T-helper 2 cell treated with Interferon-gamma antibody and Interleukin-4, amounts not matched to agents 5 μg/mL and 100 μg/mL, for 36 hours (primary cell): ENCODE measurements at regions not wholly inside any gene's neighbourhood (a gene's known extent, or its start where the extent isn't known, plus 50 kb on each side); places are given as distances from the start of the nearest gene placed in this dataset.

ENCODE experiments used
- DNase-seq: peaks from one replicate; pipeline ENCODE4 v3.0.0; 2021; ENCODE audit warnings: low spot score
- H3K27ac Mint-ChIP-seq: one replicate; pipeline ENCODE4 v1.8.0; 2021; ENCODE audit warnings: mild to moderate bottlenecking, mixed read lengths
- H3K27me3 Mint-ChIP-seq: one replicate; pipeline ENCODE4 v1.8.0; 2021; ENCODE audit warnings: low read depth, mixed read lengths
- H3K36me3 Mint-ChIP-seq: one replicate; pipeline ENCODE4 v1.8.0; 2021; ENCODE audit warnings: low read depth, mixed read lengths
- H3K4me1 Mint-ChIP-seq: one replicate; pipeline ENCODE4 v1.8.0; 2021; ENCODE audit warnings: low read depth, mixed read lengths
- H3K4me3 Mint-ChIP-seq: one replicate; pipeline ENCODE4 v1.8.0; 2022; ENCODE audit warnings: mild to moderate bottlenecking, moderate library complexity, mixed read lengths
- H3K9me3 Mint-ChIP-seq: one replicate; pipeline ENCODE4 v1.8.0; 2021; ENCODE audit warnings: mixed read lengths

DNA sequence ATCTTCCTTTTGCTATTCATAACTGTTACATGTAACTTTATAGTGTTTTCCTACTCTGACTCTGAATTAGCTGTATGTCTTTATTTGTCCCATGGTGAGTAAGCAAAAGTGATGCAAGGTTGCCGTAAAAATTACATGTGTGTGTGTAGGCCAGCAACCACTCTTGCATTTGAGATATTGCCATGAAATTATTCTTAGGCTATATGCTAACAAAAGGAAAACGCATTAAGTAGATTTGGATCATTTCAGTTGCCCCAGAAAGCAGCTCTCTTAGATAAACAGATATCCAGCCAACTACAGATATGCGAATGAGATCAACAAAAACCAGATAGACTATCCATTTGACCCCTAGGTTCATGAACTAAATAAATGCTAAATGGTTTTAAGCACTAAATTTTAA lies 73.6 kb downstream of the CYLC2 start:
- no peak overlapping the region for H3K4me3 Mint-ChIP-seq
- no peaks in the 10 kb centered on the region for H3K27me3 Mint-ChIP-seq
- H3K4me1 Mint-ChIP-seq = no peaks in the 10 kb centered on the region
- H3K27ac Mint-ChIP-seq = no peak overlapping the region
- peaks cover 10% of the 10 kb centered on the region for H3K9me3 Mint-ChIP-seq
- DNase-seq = no peak
- no peaks in the 10 kb centered on the region for H3K36me3 Mint-ChIP-seq

DNA sequence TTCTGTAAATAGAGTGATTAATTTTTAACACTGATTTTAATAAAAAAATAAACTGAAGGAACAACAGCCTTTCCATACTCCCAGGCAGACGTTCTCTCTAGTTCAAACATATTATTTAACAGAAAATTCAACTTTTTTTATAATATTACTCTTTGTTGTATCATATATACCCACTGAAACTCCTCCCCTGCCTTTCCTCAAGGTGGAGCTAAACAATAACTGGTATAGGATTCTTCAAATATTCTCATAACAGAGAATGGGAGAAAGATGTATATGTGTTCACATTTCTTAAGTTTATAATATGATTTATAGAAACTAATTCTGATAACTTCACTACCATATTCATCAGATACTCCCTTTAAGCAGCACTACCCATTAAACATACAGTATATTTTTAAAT lies 83.4 kb downstream of the CYLC2 start:
- no peaks in the 10 kb centered on the region for H3K27me3 Mint-ChIP-seq

DNA sequence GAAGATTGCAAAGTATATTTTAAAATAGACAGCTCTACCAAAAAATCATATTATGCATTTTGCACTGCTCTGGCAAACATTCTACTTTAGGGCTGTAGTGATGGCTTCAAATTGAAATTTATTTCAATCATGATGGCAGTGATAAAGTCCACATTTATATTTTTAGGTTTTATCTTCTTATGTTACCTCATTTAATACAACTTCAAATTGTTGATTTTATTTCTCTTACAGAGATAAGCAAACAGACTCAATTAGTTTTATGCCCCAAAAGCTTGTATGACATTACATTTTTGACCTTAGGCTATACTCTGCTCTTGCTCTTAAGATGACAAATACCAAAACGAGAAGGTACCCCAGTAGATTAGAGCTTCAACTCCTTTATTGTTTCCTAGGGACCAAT lies 87.4 kb downstream of the CYLC2 start:
- no peak for DNase-seq
- H3K27me3 Mint-ChIP-seq = no peaks in the 10 kb centered on the region
- H3K27ac Mint-ChIP-seq = no peak overlapping the region
- H3K36me3 Mint-ChIP-seq = no peaks in the 10 kb centered on the region
- H3K4me1 Mint-ChIP-seq = no peaks in the 10 kb centered on the region
- H3K4me3 Mint-ChIP-seq = no peak overlapping the region
- H3K9me3 Mint-ChIP-seq = peaks cover 7% of the 10 kb centered on the region

More for the DNA sequence above, 83.4 kb downstream of the CYLC2 start:
- Mint-ChIP-seq H3K9me3 (peaks cover 12% of the 10 kb centered on the region), H3K4me3 (no peak overlapping the region), H3K36me3 (no peaks in the 10 kb centered on the region), H3K27ac (no peak overlapping the region), H3K4me1 (no peaks in the 10 kb centered on the region)
- DNase-seq = no peak

DNA sequence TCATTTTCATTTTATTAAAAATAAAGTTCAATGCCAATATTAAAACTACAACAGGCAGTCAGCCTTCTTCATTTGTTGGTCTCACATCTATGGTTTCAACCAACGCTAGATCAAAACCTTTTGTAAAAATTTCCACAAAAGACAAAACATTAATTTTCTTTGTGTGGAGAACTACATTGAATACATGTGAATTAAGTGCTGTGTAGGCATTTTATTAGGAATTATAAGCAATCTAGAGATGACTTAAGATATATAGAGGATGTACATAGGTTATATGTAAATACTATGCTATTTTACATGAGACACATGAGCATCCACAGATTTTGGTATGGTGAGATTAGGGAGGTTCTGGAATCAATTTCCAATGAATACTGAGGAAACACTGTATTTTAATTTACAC lies 94.2 kb downstream of the CYLC2 start:
- DNase-seq = no peak
- no peaks in the 10 kb centered on the region for H3K4me1 Mint-ChIP-seq
- no peaks in the 10 kb centered on the region for H3K36me3 Mint-ChIP-seq
- no peak overlapping the region for H3K4me3 Mint-ChIP-seq
- H3K9me3 Mint-ChIP-seq = peaks cover 7% of the 10 kb centered on the region
- H3K27ac Mint-ChIP-seq = no peak overlapping the region
- no peaks in the 10 kb centered on the region for H3K27me3 Mint-ChIP-seq

DNA sequence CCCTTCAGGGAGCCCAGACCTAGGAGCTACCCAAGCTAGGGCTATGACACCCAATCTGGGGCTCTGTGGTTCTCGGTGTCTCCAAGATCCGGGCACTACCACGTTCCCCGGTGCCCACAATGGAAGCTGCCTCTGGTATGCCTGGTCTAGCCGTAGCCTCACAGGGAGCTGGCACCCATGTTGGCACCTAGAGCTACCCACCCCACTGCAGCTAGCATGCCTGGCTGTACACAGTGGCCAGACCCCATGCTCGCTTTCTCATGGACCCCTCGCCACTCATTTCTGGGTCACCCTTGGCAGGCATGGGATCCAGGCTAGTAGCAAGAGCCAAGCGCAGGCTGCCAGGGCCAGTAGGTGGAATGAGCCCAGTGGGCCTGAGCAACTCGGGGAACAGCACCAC lies 109.0 kb downstream of the CYLC2 start:
- no peak for DNase-seq
- Mint-ChIP-seq H3K4me1 (no peaks in the 10 kb centered on the region), H3K27ac (no peak overlapping the region), H3K4me3 (no peak overlapping the region), H3K27me3 (no peaks in the 10 kb centered on the region), H3K36me3 (no peaks in the 10 kb centered on the region), H3K9me3 (no peaks in the 10 kb centered on the region)

DNA sequence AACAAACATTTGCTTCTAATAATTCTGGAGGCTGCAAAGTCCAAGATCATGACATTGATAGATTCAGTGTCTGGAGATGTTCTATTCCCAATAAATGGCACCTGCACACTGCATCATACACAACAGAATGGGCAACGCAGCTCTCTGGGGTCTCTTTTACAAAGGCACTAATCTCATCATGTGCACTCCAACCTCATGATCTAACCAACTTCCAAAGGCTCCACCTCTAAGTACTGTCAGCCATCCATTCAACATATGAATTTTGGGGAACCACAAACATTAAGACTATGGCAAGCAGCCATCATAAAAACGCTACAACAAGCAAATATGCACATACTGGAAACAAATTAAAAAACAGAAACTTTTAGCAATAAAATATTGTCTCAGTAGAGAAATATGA lies 121.1 kb downstream of the CYLC2 start:
- H3K27me3 Mint-ChIP-seq = no peaks in the 10 kb centered on the region
- H3K4me1 Mint-ChIP-seq = no peaks in the 10 kb centered on the region
- DNase-seq = no peak
- H3K27ac Mint-ChIP-seq = no peak overlapping the region
- H3K9me3 Mint-ChIP-seq = peaks cover 12% of the 10 kb centered on the region
- no peak overlapping the region for H3K4me3 Mint-ChIP-seq
- H3K36me3 Mint-ChIP-seq = no peaks in the 10 kb centered on the region

DNA sequence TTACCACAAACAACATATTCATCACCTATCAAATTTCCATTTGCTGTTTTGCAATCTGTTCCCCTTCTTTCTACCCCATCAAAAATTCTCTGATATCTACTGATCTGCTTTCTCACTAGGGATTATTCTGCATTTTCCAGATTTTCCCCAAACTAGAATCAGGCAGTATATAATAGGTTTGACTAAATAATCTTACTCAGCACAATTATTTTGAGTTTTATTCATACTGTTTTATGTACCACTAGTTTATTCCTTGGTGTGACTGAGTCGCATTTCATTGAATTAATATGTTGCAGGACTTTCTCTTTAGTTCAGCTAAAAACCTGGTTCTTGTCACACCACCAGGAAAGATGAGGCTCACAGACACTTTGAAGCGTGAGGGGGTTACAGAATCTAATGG lies 131.4 kb downstream of the CYLC2 start:
- Mint-ChIP-seq H3K27me3 (no peaks in the 10 kb centered on the region), H3K36me3 (no peaks in the 10 kb centered on the region), H3K9me3 (peaks cover 23% of the 10 kb centered on the region), H3K4me3 (no peak overlapping the region), H3K27ac (no peak overlapping the region), H3K4me1 (no peaks in the 10 kb centered on the region)
- no peak for DNase-seq

DNA sequence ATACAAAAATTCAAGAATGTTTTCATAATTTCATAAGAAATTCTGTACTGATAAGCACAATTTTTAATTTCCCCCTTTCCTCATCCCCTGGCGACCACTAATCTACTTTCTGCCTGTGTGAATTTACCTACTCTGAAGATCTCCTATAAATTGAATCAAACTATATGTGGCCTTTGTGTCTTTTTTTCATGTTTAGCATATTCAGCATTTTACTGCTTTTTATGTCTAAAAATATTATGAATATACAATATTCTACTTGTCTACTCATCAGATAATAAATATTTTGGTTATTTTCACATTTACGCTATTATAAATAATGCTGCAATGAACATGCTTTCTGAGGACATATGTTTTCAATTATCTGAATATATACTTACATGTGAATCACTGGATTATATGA lies 144.8 kb downstream of the CYLC2 start:
- no peaks in the 10 kb centered on the region for H3K4me1 Mint-ChIP-seq
- H3K36me3 Mint-ChIP-seq = no peaks in the 10 kb centered on the region
- H3K9me3 Mint-ChIP-seq = peaks cover 5% of the 10 kb centered on the region
- H3K27me3 Mint-ChIP-seq = no peaks in the 10 kb centered on the region
- DNase-seq = no peak
- H3K4me3 Mint-ChIP-seq = no peak overlapping the region
- no peak overlapping the region for H3K27ac Mint-ChIP-seq

DNA sequence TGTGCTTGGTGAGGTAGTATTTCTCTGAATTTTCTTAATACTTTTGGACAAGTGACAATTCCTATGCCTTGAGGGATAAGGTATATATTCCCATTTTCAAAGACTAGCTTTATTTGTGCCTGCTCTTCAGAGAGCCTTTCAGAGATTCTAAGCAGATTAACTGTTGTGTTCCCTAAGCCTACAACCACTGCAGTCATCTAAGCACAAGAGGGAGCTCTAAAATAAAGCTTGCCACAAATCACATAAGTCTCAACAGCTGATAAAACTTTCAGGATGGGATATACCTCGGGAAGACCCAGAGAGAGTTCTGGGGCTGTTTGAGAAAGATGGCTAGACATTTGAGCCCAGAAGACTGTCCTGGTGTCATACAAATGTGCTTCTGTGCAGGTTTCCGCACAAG lies 157.3 kb downstream of the CYLC2 start:
- no peak for DNase-seq
- no peak overlapping the region for H3K4me3 Mint-ChIP-seq
- peaks cover 36% of the 10 kb centered on the region for H3K9me3 Mint-ChIP-seq
- no peaks in the 10 kb centered on the region for H3K4me1 Mint-ChIP-seq
- no peaks in the 10 kb centered on the region for H3K27me3 Mint-ChIP-seq
- no peaks in the 10 kb centered on the region for H3K36me3 Mint-ChIP-seq
- no peak overlapping the region for H3K27ac Mint-ChIP-seq

DNA sequence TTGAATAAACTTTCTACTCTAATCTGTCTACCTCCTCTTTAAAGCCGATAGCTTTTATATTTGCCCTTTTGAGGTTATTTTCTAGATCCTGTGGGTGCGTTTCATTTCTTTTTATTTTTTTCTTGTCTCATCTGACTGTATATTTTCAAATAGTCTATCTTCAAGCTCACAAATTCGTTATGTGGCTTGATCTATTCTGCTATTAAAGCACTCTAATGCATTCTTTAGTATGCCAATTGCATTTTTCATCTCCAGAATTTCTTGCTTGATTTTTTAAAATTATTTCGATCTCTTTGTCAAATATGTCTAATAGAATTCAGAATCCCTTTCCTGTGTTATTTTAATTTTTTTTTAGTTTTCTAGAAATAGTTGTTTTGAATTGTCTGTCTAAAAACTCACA lies 172.4 kb downstream of the CYLC2 start:
- Mint-ChIP-seq H3K9me3 (peaks cover 27% of the 10 kb centered on the region), H3K36me3 (no peaks in the 10 kb centered on the region), H3K27ac (no peak overlapping the region), H3K4me3 (no peak overlapping the region), H3K4me1 (no peaks in the 10 kb centered on the region), H3K27me3 (no peaks in the 10 kb centered on the region)
- no peak for DNase-seq

DNA sequence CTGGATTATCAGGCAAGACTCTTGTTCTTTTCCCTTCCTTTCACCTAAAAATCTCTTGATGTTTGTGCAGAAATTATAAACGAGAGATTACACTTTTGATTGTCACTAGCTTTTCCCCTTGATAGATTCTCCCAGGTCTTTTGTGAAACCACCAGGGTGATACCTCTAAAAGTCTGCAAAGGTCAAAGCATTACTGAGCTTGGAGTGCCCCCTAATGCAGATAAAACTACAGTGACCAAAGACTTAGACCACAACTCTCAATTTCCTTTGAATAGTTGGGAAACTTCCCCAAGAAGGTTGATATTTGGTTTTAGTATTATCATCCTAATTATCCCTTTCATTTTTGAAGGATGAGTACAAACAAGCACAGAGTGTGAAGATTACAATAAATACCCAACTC lies 173.1 kb downstream of the CYLC2 start:
- H3K9me3 Mint-ChIP-seq = peaks cover 27% of the 10 kb centered on the region
- no peaks in the 10 kb centered on the region for H3K4me1 Mint-ChIP-seq
- no peaks in the 10 kb centered on the region for H3K36me3 Mint-ChIP-seq
- H3K27me3 Mint-ChIP-seq = no peaks in the 10 kb centered on the region
- H3K4me3 Mint-ChIP-seq = no peak overlapping the region
- DNase-seq = no peak
- H3K27ac Mint-ChIP-seq = no peak overlapping the region

DNA sequence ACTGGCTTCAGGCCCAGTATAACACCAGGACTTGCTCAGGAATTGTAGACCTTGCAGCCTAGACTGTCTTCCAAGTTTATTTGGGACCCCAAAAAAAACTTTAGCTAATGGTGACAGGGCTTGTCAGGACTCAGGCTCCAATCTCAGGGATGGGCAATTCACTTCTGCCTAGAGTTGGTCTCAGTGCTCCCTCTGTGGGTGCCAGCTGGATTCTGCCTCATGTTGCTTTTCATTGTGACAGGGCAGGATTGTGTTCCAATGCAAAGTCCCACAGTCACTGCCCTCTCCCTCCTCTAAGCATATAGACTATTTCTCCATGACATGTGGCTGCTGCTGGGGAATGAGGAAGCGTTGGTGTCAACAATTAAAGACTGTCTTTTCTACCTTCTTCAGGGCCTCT lies 174.7 kb downstream of the CYLC2 start:
- no peaks in the 10 kb centered on the region for H3K36me3 Mint-ChIP-seq
- H3K27ac Mint-ChIP-seq = no peak overlapping the region
- H3K4me3 Mint-ChIP-seq = no peak overlapping the region
- H3K9me3 Mint-ChIP-seq = peaks cover 27% of the 10 kb centered on the region
- no peak for DNase-seq
- H3K27me3 Mint-ChIP-seq = no peaks in the 10 kb centered on the region
- H3K4me1 Mint-ChIP-seq = no peaks in the 10 kb centered on the region

DNA sequence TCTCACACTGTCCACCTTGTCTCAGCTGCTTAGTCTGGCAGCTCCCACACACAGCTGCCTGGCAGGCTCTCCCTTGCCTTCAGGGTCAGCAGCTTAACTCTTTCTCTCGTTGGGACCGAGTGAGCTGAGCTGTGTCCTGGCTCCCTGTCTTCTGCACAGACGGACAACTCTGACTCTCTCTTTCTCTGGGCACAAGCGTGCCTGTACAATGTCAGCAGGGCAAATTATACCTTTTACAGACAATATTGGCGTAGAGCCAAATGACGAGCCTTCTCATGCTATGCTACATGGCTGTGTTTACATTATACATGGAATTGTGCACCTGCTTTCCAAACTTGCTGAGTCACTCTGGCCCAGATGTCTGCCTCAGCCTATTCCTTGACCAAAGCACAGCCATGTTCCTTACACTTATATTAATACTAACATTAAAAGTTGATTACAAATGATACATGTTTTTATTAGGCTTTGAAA lies 188.6 kb downstream of the CYLC2 start:
- H3K36me3 Mint-ChIP-seq = no peaks in the 10 kb centered on the region
- H3K4me1 Mint-ChIP-seq = no peaks in the 10 kb centered on the region
- H3K27ac Mint-ChIP-seq = no peak overlapping the region
- H3K9me3 Mint-ChIP-seq = peaks cover 5% of the 10 kb centered on the region
- no peaks in the 10 kb centered on the region for H3K27me3 Mint-ChIP-seq
- no peak for DNase-seq
- no peak overlapping the region for H3K4me3 Mint-ChIP-seq

DNA sequence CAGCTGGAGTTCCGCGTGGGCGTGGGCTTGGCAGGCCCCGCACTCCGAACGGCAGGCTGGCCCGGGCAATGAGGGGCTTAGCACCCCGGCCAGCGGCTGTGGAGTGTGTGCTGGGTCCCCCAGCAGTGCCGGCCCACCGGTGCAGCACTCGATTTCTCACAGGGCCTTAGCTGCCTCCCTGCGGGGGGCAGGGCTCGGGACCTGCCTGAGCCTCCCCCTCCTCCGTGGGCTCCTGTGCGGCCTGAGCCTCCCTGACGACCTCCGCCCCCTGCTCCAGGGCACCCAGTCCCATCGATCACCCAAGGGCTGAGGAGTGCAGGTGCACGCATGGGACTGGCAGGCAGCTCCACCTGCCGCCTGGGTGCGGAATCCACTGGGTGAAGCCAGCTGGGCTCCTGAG lies 191.8 kb downstream of the CYLC2 start:
- Mint-ChIP-seq H3K36me3 (no peaks in the 10 kb centered on the region), H3K27ac (no peak overlapping the region), H3K4me3 (no peak overlapping the region), H3K9me3 (peaks cover 5% of the 10 kb centered on the region), H3K4me1 (no peaks in the 10 kb centered on the region), H3K27me3 (no peaks in the 10 kb centered on the region)
- no peak for DNase-seq

DNA sequence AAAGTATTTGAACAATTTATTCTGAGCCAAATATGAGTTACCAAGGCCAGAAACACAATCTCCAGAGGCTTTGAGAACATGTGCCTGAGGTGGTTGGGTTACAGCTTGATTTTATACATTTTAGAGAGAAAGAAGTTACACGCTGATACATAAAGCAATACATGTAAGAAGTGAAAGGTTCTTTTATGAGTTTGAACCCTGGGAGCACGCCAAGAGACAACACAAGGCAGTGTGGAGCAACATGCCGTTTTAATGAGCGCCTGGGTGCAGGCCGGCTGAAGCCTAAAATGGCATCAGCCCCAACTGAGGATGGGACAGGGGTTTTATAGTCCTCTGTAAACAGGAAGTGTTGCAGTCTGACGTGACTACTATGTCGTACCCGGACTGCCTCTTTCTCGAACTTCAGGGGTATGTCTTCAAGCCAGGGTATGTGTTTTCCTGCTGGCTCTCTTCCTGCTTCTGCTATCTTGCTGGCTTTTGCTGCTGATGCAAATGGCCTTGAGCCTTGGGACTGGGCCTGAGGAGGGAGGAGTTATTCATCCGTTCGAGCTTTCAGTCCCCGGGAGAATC lies 193.7 kb downstream of the CYLC2 start:
- Mint-ChIP-seq H3K4me1 (no peaks in the 10 kb centered on the region), H3K4me3 (no peak overlapping the region), H3K27ac (no peak overlapping the region), H3K9me3 (peaks cover 6% of the 10 kb centered on the region), H3K27me3 (no peaks in the 10 kb centered on the region), H3K36me3 (no peaks in the 10 kb centered on the region)
- DNase-seq = no peak
